Adrenal gland (tissue), 5 donors: ENCODE measurements at regions not wholly inside any gene's neighbourhood (a gene's known extent, or its start where the extent isn't known, plus 50 kb on each side); places are given as distances from the start of the nearest gene placed in this dataset.

Experiments used
- CTCF ChIP-seq, 6 experiments: fragments of 450-650 bp in 4 of 6; fragments of 200-600 bp in 2 of 6; sonication (generic) in 1 of 6; IDR thresholded peaks; 1 replicate in 5 of 6; 2 replicates in 1 of 6; pipeline versions ENCODE4 v1.5.1 to v1.8.0; 2016 to 2021; ENCODE audit warnings: antibody characterized with exemption in 6 of 6, mild to moderate bottlenecking in 2 of 6, moderate library complexity in 1 of 6
- POLR2A ChIP-seq, 2 donors: fragments of 450-650 bp; IDR thresholded peaks; one replicate each; pipeline ENCODE4 v1.6.1; 2017; ENCODE audit warnings: antibody characterized with exemption in 2 of 2, mild to moderate bottlenecking in 2 of 2, moderate library complexity in 1 of 2
- donor health status: DM: no; HTN: no; CAD: no.

GRCh38 chr12:17301544-17301943 is 695.6 kb upstream of the LMO3 start:
- TF ChIP-seq CTCF (IDR thresholded peaks at IDR 0.05) (no peak), POLR2A (IDR thresholded peaks at IDR 0.05) (no peak)
